ENCODE measurements at regions not wholly inside any gene's neighbourhood (a gene's known extent, or its start where the extent isn't known, plus 50 kb on each side); places are given as distances from the start of the nearest gene placed in this dataset.

DNA sequence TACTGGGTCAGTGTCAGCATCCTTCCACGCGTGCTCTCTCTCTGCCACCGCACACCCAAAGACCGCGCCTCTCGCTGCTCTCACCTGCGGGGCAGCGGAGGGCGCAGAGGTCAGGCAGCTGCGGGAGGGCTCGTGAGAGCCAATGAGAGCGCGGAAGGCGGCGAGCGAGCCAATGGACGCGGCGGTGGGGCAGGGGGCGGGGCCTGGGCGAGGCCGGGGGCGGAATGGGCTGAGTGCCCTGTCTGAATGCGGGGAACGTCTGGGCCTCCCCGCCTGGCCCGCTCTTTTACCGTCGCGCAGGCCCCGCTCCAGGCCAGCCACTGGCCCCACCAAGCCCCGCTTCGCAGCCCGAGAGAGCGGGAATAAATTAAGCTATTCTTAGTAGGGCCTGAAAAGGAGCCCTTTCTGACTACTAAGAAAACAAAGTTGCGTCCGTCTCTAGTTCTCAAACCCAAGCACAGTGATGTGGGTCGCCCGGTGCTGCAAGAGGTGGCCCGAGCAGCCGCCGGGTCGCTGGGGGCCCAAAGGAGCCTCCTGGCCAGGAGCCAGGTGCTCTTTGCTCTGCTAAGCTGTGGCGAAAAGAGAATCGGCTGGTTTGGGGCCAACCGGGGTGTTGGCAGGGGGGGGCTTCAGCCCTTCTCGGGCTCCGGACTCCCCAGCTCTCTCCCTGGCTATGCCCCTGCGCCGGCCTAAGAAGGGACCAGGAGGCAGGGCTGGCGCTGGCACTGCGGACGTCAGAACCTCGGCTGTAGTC lies 81.1 kb upstream of the GLI2 start:
- no peak for DNase-seq (ENCODE audit: low read depth)

DNA sequence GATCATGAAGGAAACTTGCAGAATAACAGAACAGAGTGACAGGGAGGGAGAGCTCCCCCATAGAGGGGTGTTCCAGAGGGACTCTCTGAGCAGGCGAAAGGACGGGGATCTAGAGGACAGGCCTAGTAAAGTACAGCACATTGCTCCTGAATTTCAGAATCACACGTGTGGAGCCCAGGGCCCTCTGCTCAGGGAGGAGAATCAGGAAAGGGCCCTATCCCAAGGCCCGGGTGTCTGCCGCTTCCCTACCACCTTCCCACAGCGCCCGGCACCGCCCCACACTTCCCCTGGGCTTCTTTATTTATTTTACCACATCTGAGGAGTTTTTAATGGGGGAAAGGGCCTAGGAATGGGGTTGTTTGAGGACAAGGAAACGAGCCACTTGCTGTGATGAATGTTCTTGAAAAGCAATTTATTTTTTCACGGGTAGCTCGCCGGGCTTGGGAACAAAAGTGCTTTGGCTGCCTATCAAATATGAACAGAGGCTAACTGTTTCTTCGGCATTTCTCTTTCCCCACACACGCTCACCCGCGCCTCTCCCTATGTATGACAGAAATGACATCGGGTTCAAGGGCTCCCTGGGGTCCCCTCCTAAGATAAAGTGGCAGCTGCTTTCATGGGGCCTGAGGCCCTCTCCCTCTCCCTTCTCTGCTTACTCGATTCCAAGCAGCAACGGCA lies 79.3 kb upstream of the GLI2 start:
- DNase-seq (ENCODE audit: low read depth), result no peak

DNA sequence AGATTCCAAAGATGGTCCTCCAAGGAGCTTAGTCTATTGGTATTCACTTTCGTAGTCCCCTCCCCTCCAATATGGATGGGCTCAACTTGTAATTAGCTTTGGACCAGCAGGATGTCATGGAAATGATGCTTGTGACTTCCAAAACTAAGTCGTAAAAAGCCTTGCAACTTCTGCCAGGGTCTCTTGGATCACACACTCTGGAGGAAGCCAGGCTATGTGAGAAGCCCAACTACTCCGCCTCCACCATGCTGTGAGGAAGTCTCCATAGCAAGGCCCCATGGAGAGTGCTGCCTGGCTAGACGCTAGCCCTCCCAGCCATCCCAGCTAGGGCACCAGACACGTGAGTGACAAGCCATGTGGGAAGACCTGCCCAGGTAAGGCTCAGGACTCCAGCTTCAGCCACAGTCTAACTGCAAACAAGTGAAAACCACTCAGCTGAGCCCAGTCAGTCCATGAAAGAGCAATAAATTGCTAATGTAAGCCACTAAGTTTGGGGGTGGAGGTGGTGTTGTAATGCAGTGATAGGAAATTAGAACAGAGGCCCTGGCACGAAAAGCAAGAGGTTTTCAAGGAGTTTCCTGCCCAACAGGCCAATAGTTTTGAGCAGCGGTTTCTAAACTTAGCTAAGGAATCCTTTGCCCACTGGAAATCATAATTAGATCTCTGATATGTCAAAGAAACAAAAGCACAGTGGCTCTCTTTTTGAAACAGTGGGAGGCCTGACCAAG lies 77.5 kb upstream of the GLI2 start:
- no peak for DNase-seq (ENCODE audit: low read depth)

DNA sequence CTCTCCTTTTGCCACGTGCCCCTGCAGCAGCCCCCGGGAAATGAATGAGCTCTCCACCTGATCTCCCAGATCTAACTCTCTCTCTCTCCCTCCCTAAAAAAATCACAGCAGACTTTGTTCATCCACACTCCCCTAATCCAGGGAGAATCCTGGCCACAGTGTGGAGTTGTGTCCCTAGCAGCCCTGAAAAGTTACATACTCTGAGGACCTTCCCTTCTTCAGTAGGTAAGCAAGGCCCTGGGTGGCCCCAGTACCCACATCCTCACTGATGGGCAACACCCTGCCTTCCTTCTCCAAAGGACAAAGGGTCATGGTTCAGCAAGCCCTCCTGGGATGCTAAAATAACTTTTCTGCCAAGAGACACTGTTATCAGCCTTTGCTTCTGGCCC lies 76.9 kb upstream of the GLI2 start:
- no peak for DNase-seq (ENCODE audit: low read depth)

DNA sequence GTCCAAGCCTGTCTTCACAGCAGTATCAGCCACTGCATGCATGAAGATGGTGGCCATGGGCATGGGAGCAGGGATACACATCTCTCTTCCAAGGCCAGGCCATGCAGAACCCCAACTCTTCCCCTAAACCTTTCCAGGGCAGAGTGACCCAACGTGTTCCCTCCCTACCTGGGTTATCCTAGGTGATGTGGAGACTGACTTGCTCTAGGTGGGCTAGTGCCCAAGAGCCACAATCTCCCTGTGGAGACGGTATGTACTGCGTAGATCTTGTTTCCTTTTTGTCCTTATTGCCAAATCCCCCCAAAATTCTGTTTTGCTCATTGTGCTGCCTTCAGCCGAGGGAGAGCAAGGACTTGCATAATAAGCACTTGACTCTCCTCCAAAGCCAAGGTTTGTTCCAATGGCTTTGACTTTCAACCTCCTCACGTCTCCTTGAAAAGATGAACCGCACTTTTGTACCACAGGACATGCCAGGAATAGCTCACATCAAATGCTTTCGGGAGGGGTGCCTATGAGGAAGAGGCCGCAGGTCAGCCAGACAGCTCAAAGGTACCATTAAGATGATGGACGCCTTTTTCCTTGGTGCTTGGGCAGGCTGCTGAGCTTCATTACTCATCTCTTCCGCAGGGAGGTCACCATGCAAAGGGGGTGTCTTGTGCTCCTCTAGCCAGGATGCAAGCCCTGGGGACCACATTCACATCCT lies 76.2 kb upstream of the GLI2 start:
- DNase-seq (ENCODE audit: low read depth), result no peak

- no peak for DNase-seq (ENCODE audit: low read depth)
These were observed 75.5 kb upstream of the GLI2 start for GRCh38 chr2:120660056-120660694.

GRCh38 chr2:120660771-120661459 lies 74.8 kb upstream of the GLI2 start:
- DNase-seq (ENCODE audit: low read depth), result no peak

DNA sequence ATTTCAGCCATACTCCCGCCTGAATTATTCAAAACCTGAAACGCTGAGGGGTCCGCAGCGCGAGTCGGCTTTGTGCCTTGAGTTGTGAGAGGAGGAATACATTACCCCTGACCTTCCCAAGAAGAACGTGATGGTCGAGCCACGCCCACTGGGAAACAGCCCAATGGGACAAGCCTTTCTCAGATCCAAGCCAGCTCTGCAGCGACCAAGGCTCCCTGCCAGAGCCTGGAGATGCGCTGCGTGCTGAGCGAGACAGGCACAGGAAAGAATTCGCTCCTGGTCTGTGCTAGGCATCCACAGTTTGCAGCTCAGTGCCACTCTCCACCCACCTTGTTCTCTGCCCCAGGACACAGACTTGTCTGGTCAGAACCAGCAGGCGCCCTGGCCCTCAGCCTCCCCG lies 74.1 kb upstream of the GLI2 start:
- DNase-seq (ENCODE audit: low read depth), result no peak

DNA sequence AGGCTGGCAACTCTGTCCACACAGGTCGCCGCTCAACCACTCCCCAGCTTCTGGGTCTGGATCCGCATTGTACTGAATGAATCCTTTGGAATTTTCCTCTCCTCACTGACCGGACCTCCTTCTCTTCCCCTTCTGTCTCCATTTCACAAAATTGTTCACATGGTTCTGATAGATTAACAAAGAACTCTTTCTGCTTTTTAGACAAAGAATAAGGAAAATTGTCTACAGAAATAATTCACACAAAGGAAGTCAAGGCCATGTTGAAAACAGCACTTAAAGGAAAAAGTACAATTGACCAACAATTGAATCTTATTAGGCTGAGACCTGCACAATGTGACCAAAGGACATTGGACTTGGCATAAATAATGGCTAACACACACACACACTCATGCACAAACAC lies 73.6 kb upstream of the GLI2 start:
- DNase-seq (ENCODE audit: low read depth), result no peak

DNA sequence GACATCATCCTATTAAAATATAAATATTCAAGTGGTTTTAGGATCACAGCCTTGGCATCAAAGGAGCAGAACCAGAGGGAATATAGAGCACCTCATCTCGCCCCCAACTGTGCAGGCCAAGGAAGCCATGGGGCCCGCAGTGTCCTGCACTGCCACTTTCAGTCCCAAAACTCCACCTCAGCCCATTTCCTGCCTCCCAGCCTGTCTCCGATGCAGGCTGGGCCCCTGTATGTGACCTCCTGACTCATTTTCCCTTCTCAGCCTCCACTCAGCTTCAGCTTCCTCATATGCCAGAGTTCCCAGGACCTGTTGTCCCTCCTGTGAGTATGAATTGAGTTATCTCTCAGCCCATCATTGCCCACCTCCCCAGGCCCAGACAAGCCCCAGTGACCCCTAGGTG lies 72.9 kb upstream of the GLI2 start:
- DNase-seq (ENCODE audit: low read depth), result no peak

DNA sequence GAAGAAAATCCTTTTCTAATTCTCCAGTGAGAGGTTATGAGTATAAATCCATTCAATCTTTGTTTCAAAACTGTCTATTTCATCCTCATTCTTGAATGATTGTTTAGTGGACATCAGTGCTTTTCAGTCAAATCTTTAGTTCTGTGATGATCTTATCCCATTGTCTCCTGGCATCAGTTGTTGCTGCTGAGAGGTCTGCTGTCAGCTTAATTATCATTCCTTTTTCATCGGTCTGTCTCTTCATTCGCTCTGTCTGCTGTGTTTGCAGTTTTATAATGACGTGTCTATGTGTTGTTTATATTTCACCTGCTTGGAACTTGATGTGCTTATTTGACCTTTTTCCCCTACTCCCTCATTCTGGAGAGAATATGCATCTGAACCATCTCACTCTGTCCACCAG lies 69.2 kb upstream of the GLI2 start:
- DNase-seq (ENCODE audit: low read depth), result no peak

GRCh38 chr2:120667981-120668380 lies 67.7 kb upstream of the GLI2 start:
- no peak for DNase-seq (ENCODE audit: low read depth)

DNA sequence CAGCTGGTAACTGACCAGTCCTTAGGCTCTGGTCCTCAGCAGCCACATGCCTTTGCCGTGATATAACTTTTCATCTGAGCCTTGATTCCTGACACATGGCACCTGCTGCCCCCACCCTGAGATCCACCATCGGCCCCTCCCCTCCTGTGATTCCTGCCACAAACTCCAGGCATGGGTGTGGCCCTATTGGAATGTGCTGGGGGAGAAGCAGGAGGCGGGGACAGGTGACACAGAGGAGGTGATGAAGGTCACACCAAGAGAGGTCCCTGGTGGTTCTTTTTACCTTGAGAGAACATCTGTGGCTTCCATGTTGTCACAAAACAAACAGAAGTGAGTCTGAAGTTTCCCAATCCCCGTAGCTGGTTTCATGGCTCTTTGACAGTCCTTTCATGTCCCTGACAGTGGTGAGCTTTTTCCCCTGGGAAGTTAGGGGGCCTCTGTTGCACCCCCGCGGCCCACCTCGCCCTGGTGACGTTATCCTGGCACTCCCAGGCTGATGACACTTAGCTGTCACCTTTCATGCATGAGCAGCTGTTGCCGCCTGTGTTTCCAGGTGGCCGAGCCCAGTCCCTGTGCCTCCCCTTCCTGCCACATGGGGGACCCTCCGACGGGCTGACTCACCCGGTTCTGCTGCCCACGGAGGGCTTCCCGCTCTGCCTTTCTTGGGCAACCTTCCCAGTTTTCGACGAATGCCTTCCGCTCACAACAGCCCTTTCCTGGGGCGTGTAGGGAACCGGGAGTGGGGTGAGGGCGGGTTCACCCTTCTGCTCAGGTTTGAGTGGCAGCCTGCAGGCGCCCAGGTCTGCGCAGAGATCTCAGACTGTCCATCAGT lies 66.3 kb upstream of the GLI2 start:
- DNase-seq (ENCODE audit: low read depth), result no peak

- no peak for DNase-seq (ENCODE audit: low read depth)
These were observed 65.7 kb upstream of the GLI2 start for GRCh38 chr2:120669971-120670370.

DNA sequence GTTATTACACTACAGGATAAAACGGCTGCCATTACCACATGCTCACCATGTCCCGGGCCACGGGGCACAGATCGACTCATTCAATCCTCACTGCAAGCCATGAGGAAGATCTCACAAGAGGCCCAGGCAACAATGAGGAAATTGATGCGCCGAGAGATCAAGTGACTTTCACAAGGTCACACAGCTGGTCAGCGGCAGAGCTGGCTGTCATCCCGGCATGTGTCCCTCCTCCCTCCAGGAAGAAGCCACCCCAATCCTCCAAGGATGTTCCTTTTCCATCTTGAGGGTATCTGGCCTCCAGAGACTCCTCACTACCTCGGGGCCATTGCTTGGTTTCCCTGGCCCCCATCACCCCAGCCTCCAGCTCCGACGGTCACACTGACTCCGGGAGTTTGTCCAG lies 65.3 kb upstream of the GLI2 start:
- no peak for DNase-seq (ENCODE audit: low read depth)

GRCh38 chr2:120670771-120671480 lies 64.7 kb upstream of the GLI2 start:
- no peak for DNase-seq (ENCODE audit: low read depth)

GRCh38 chr2:120672526-120673204 lies 63.0 kb upstream of the GLI2 start:
- DNase-seq (ENCODE audit: low read depth), result no peak

- no peak for DNase-seq (ENCODE audit: low read depth)
These were observed 62.5 kb upstream of the GLI2 start for GRCh38 chr2:120673205-120673550.

- DNase-seq (ENCODE audit: low read depth), result no peak
These were observed 62.1 kb upstream of the GLI2 start for GRCh38 chr2:120673571-120674061.

Data from activated T-cell treated with anti-CD3 and anti-CD28 coated beads for 1 hour (primary cell).